GM12878 (cell line): ENCODE measurements at regions not wholly inside any gene's neighbourhood (a gene's known extent, or its start where the extent isn't known, plus 50 kb on each side); places are given as distances from the start of the nearest gene placed in this dataset.
"Not testable (repeated sequence)": the region's sequence is repeated elsewhere in the genome, so short reads cannot be mapped to it uniquely, and the experiment has no call there.

ENCODE experiments used
- ATAC-seq: fragments of 200-7000 bp; cut with Tn5 transposase; 3 replicates; pipeline ENCODE4 v1.9.1; 2020; ENCODE audit warnings: mild to moderate bottlenecking, moderate library complexity
- BruUV-seq: library from RNA; stranded (reverse); fragments of 400-500 nt; replicated peaks from 2 replicates; lab custom pipeline; 2021; lab: Mats Ljungman, UMichigan
- CTCF ChIA-PET: fragments of 300-600 bp; sonication (Branson Sonifier 250); formaldehyde crosslinking; extraction: SDS; loops from one replicate; lab custom pipeline; 2021; ENCODE audit warnings: inconsistent platforms; lab: Yijun Ruan, JAX
- POLR2A ChIA-PET: fragments of 350-600 bp; formaldehyde crosslinking; extraction: SDS; loops from one replicate; lab custom pipeline; 2021; ENCODE audit warnings: inconsistent platforms; lab: Charles Lee
- RAD21 ChIA-PET: fragments of 300-600 bp; sonication (Branson Sonifier 250); formaldehyde crosslinking; loops from one replicate; lab custom pipeline; 2023; ENCODE audit warnings: antibody characterized with exemption; ENCODE audit not compliant: unreplicated experiment; lab: Charles Lee
- SMC1A ChIA-PET: fragments of 300-600 bp; sonication (Branson Sonifier 250); formaldehyde crosslinking; loops from one replicate; lab custom pipeline; 2023; ENCODE audit not compliant: unreplicated experiment, uncharacterized antibody; lab: Charles Lee
- DNase-seq: peaks from one replicate; pipeline ENCODE4 v3.0.0-alpha.2; 2011; ENCODE audit warnings: low read depth, low spot score
- FAIRE-seq: peaks from 3 replicates; lab custom pipeline; 2011; peaks lifted over from hg19 to GRCh38; lab: Jason Lieb, UNC
- H2AFZ ChIP-seq: 2 replicates; pipeline ENCODE4 v1.6.0; 2011; ENCODE audit warnings: low read depth, low read length, control low read depth; ENCODE audit not compliant: control insufficient read depth
- H3K27ac ChIP-seq: 2 replicates; pipeline ENCODE4 v1.5.1; 2011; ENCODE audit warnings: control low read depth; ENCODE audit not compliant: control insufficient read depth, insufficient read depth
- H3K27me3 ChIP-seq, 2 experiments: replicated peaks in 1 of 2; 2 replicates each; pipeline versions ENCODE4 v1.6.0 to v1.6.1; 2011; ENCODE audit warnings: low read length in 1 of 2; ENCODE audit not compliant: control insufficient read depth in 2 of 2, insufficient read depth in 2 of 2
- H3K36me3 ChIP-seq, 2 experiments: 2 replicates each; pipeline ENCODE4 v1.5.1; 2011; ENCODE audit warnings: low read length in 1 of 2; ENCODE audit not compliant: control insufficient read depth in 2 of 2, insufficient read depth in 2 of 2
- H3K4me1 ChIP-seq: 2 replicates; pipeline ENCODE4 v1.6.1; 2011; ENCODE audit warnings: mild to moderate bottlenecking, low read length, moderate library complexity, mixed read lengths; ENCODE audit not compliant: control insufficient read depth, insufficient read depth
- H3K4me2 ChIP-seq: 2 replicates; pipeline ENCODE4 v1.6.0; 2011; ENCODE audit warnings: control low read depth; ENCODE audit not compliant: control insufficient read depth, insufficient read depth
- H3K4me3 ChIP-seq: fragments of 200-600 bp; sonication (generic); 2 replicates; pipeline ENCODE4 v1.5.1; 2016
- H3K79me2 ChIP-seq: 2 replicates; pipeline ENCODE4 v1.6.0; 2011; ENCODE audit warnings: low read length; ENCODE audit not compliant: control insufficient read depth, insufficient read depth
- H3K9ac ChIP-seq: 2 replicates; pipeline ENCODE4 v1.8.0; 2011; ENCODE audit warnings: low read length, control low read depth, mixed read lengths; ENCODE audit not compliant: control insufficient read depth, insufficient read depth
- H3K9me3 ChIP-seq: replicated peaks from 3 replicates; pipeline ENCODE4 v1.5.1; 2011; ENCODE audit warnings: mild to moderate bottlenecking, low read length; ENCODE audit not compliant: control insufficient read depth, insufficient read depth
- H4K20me1 ChIP-seq: 2 replicates; pipeline ENCODE4 v1.6.0; 2011; ENCODE audit not compliant: control insufficient read depth, insufficient read depth
- IKZF1 ChIP-seq: fragments of 450-650 bp; conservative IDR thresholded peaks from 2 replicates; pipeline ENCODE4 v1.6.1; 2017; ENCODE audit warnings: antibody characterized with exemption, mild to moderate bottlenecking
- MTA2 ChIP-seq: fragments of 450-650 bp; IDR thresholded peaks from 2 replicates; pipeline ENCODE4 v1.6.1; 2016; ENCODE audit warnings: low read depth, mild to moderate bottlenecking, moderate library complexity
- NFYB ChIP-seq: IDR thresholded peaks from 2 replicates; pipeline ENCODE4 v1.6.1; 2011; ENCODE audit warnings: low read depth, mild to moderate bottlenecking, low read length, improper control_type of control experiment, moderate library complexity; ENCODE audit not compliant: insufficient read depth
- SUZ12 ChIP-seq: fragments of 200-600 bp; sonication (generic); IDR thresholded peaks from one replicate; pipeline ENCODE4 v1.6.1; 2018; ENCODE audit warnings: antibody characterized with exemption, mild to moderate bottlenecking; ENCODE audit not compliant: unreplicated experiment
- TARDBP ChIP-seq: IDR thresholded peaks from 2 replicates; pipeline ENCODE4 v1.6.1; 2016; ENCODE audit warnings: borderline replicate concordance
- TBL1XR1 ChIP-seq: IDR thresholded peaks from 2 replicates; pipeline ENCODE4 v1.6.1; 2012; ENCODE audit warnings: low read depth, low read length, improper control_type of control experiment
- WGBS: methylation state at CpG from one replicate; pipeline ENCODE4 v1.1.6; 2016; ENCODE audit warnings: low lambda C conversion rate; ENCODE audit not compliant: insufficient replicate concordance, insufficient coverage; ENCODE audit errors: missing lambda C conversion rate; 5-methylcytosine and 5-hydroxymethylcytosine counted together
- in situ Hi-C: fragments of 300-500 bp; cut with MboI; formaldehyde crosslinking; loops from 9 replicates; pipeline ENCODE4 v1.14.3; 2018; ENCODE audit warnings: mixed read lengths
- intact Hi-C: fragments of 100-400 bp; cut with micrococcal nuclease; formaldehyde crosslinking; loops from one replicate; pipeline ENCODE4 v1.14.2; 2022; ENCODE audit not compliant: unreplicated experiment

- FAIRE-seq, H3K9ac ChIP-seq, H3K36me3 ChIP-seq, SMC1A ChIA-PET, H3K9me3 ChIP-seq, intact Hi-C loops, H3K79me2 ChIP-seq, BruUV-seq, H3K27me3 ChIP-seq, POLR2A ChIA-PET, H2AFZ ChIP-seq, H3K4me1 ChIP-seq, H3K4me2 ChIP-seq, ATAC-seq, H3K4me3 ChIP-seq, DNase-seq, CTCF ChIA-PET, H4K20me1 ChIP-seq, RAD21 ChIA-PET, in situ Hi-C loops, H3K27ac ChIP-seq: not testable (repeated sequence)
- 20% methylated on average over 8 of the region's 8 CpGs for WGBS
These were observed 282.2 kb upstream of the CYLC2 start for GRCh38 chr9:102712910-102713309.

- ATAC-seq (no peak), DNase-seq (no peak), FAIRE-seq (no peak)
- RAD21 ChIA-PET: no interaction called here
- no peaks in the 10 kb centered on the region for H3K79me2 ChIP-seq
- 36% methylated on average over 5 of the region's 5 CpGs for WGBS
- no peak for TF ChIP-seq TBL1XR1
- TF ChIP-seq SUZ12: no peak
- TF ChIP-seq TARDBP: no peak
- TF ChIP-seq IKZF1: no peak
- no peak for TF ChIP-seq MTA2
- no peak for TF ChIP-seq NFYB
- H3K4me2 ChIP-seq: no peak overlapping the region
- no peaks in the 10 kb centered on the region for H3K27me3 ChIP-seq
- no peak overlapping the region for H3K9ac ChIP-seq
- H3K36me3 ChIP-seq: no peaks in the 10 kb centered on the region
- POLR2A ChIA-PET: no interaction called here
- in situ Hi-C loops (no loop called here), intact Hi-C loops (no loop called here)
- SMC1A ChIA-PET: no interaction called here
- H3K27ac ChIP-seq: no peak overlapping the region
- no peak overlapping the region for H3K4me3 ChIP-seq
- H4K20me1 ChIP-seq: no peaks in the 10 kb centered on the region
- H3K9me3 ChIP-seq: no peaks in the 10 kb centered on the region
- no peaks in the 10 kb centered on the region for H3K4me1 ChIP-seq
- H2AFZ ChIP-seq: no peak overlapping the region
- BruUV-seq: no TSS peak
- CTCF ChIA-PET: no interaction called here
These were observed 294.2 kb upstream of the CYLC2 start for GRCh38 chr9:102700936-102701335.
